ENCODE measurements at regions not wholly inside any gene's neighbourhood (a gene's known extent, or its start where the extent isn't known, plus 50 kb on each side); places are given as distances from the start of the nearest gene placed in this dataset.

DNA sequence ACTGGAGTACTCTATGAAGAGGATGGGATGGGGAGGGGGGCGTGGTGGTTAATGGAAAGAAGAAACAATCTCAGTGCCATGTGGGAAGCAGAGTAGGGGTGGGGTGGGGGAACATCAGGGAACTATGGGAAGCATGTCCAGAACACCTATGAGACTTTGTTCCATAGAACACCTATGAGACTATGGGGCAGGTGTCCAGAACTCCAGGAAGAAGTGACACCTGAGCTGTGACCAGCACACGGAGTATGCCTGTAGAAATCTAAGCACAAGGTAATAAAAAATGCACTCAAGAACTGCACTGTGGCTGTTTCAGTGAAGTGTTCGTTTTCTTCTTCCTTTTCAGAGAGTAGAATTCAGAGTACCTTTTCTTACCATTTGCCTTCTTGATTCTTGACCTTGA is 704.8 kb upstream of the TENM3 start:
- DNase-seq (ENCODE audit: extremely low spot score, unreplicated experiment) = no peak
- Mint-ChIP-seq H3K27me3 (ENCODE audit: unreplicated experiment) (peaks cover 27% of the 10 kb centered on the region), H3K36me3 (ENCODE audit: unreplicated experiment) (no peaks in the 10 kb centered on the region), H3K4me1 (ENCODE audit: unreplicated experiment) (no peaks in the 10 kb centered on the region), H3K4me3 (ENCODE audit: unreplicated experiment) (no peak overlapping the region), H3K27ac (ENCODE audit: unreplicated experiment) (no peak overlapping the region), H3K9me3 (ENCODE audit: unreplicated experiment) (no peaks in the 10 kb centered on the region)
- TF ChIP-seq CTCF (IDR thresholded peaks at IDR 0.05) = no peak

DNA sequence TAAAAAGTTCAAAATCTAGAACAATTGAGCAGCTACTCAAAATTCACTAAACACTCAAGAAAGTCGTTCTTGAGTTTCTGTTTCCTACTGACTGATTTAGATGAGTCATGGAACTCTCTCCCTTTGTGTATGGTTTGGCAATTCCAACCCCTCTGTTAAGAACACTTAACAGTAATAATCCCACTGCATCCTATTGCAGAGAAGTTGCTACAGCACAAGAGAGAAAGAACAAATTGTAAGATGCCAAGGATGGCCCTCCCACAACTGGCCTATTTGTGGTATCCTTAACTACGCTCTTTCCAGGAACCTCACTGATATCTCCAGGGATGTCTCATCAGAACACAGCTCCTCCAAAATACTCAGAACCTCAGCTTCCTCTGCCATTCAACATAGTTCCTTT is 701.8 kb upstream of the TENM3 start:
- Mint-ChIP-seq H3K36me3 (ENCODE audit: unreplicated experiment) (no peaks in the 10 kb centered on the region), H3K4me1 (ENCODE audit: unreplicated experiment) (no peaks in the 10 kb centered on the region), H3K27me3 (ENCODE audit: unreplicated experiment) (peaks cover 19% of the 10 kb centered on the region), H3K4me3 (ENCODE audit: unreplicated experiment) (no peak overlapping the region), H3K9me3 (ENCODE audit: unreplicated experiment) (no peaks in the 10 kb centered on the region), H3K27ac (ENCODE audit: unreplicated experiment) (no peak overlapping the region)
- TF ChIP-seq CTCF (IDR thresholded peaks at IDR 0.05) = no peak
- DNase-seq (ENCODE audit: extremely low spot score, unreplicated experiment) = no peak

DNA sequence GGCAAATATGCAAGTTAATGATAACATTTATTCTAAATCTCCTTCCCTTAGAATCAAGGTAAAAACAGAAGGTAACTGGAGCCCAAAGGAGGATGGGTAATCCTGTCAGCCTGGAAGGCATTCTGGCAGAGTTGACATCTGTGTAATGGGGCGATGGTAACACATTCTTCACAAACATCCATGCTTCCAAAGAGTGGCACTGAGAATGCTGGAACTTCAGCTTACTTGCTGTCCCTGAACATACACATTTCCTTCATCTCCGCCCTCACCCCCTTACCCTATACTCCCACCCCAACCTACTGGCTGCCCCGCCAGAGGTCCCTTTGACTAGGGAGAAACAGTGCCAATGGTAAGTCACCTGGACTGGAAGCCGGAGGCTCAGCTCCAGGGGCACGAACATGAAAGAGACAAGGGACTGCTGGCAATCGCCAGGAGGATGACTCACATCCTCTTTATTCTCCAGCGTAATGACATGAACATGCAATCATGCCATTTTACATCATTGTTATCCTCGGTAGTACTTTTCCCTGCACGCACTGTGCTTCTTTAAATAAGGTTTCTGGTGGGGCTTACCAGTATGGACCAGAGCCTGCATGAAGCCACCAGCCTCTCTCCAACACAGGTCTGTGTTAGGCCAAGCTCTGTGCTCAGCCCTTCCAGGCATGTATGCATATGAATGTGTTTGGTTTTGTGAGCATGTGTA is 694.2 kb upstream of the TENM3 start:
- no peak overlapping the region for H3K4me3 Mint-ChIP-seq (ENCODE audit: unreplicated experiment)
- H3K27me3 Mint-ChIP-seq (ENCODE audit: unreplicated experiment) = peaks cover 6% of the 10 kb centered on the region
- H3K9me3 Mint-ChIP-seq (ENCODE audit: unreplicated experiment) = no peaks in the 10 kb centered on the region
- no peaks in the 10 kb centered on the region for H3K36me3 Mint-ChIP-seq (ENCODE audit: unreplicated experiment)
- no peak for DNase-seq (ENCODE audit: extremely low spot score, unreplicated experiment)
- peak overlapping the region; percentile 67 for H3K27ac Mint-ChIP-seq (ENCODE audit: unreplicated experiment)
- no peak for TF ChIP-seq CTCF (IDR thresholded peaks at IDR 0.05)
- peaks cover 8% of the 10 kb centered on the region for H3K4me1 Mint-ChIP-seq (ENCODE audit: unreplicated experiment)

DNA sequence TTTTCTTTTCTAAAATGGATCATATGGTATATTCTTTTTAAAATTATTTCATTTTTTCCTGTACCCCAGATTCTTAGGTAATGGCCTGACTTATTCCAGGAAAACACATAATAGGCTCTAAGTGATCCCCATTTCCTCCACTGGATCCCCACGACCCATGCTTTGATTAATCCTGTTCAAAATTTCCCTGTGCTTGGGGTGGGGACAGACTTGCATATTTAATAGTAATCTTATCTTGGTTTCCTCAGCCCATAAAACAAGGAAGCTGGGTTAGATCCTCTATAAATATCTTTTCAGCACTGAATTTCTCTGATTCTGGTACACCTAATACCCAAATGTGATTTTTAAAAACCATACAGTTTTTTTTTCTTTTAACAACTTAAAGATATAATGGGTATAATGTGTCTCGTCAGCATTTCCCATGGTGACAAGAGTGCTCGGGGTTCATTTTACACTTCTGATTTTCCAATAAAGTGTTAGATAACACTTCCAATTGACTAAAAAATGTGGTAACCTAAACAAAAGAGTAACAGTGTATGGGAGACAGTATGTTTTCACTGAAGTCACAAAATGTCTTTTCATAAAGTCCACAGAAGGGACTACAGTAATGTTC is 693.5 kb upstream of the TENM3 start:
- Mint-ChIP-seq H3K27ac (ENCODE audit: unreplicated experiment) (no peak overlapping the region), H3K27me3 (ENCODE audit: unreplicated experiment) (peaks cover 6% of the 10 kb centered on the region), H3K4me3 (ENCODE audit: unreplicated experiment) (no peak overlapping the region), H3K36me3 (ENCODE audit: unreplicated experiment) (no peaks in the 10 kb centered on the region), H3K4me1 (ENCODE audit: unreplicated experiment) (peaks cover 8% of the 10 kb centered on the region), H3K9me3 (ENCODE audit: unreplicated experiment) (no peaks in the 10 kb centered on the region)
- no peak for TF ChIP-seq CTCF (IDR thresholded peaks at IDR 0.05)
- DNase-seq (ENCODE audit: extremely low spot score, unreplicated experiment) = no peak

DNA sequence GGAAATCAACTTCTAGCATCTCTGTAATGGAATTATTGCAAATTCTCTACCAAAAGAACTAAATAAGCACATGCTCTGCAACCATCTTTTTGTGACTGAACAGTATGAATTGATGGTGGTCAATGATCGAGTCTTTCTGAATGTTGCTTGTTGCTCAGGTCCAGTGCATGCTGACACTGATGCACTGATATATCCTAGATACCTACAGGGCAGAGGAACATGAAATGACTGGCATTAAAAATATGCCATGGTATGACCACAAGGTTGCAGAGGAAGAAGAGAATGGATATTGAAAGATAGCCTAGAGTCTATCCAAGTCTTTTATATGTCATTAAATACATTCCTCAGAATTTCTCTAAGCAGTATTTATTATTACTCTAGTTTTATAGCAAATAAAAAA is 692.8 kb upstream of the TENM3 start:
- peaks cover under 1% of the 10 kb centered on the region for H3K27me3 Mint-ChIP-seq (ENCODE audit: unreplicated experiment)
- no peak for DNase-seq (ENCODE audit: extremely low spot score, unreplicated experiment)
- H3K4me3 Mint-ChIP-seq (ENCODE audit: unreplicated experiment) = no peak overlapping the region
- peaks cover 8% of the 10 kb centered on the region for H3K4me1 Mint-ChIP-seq (ENCODE audit: unreplicated experiment)
- H3K27ac Mint-ChIP-seq (ENCODE audit: unreplicated experiment) = no peak overlapping the region
- no peak for TF ChIP-seq CTCF (IDR thresholded peaks at IDR 0.05)
- H3K9me3 Mint-ChIP-seq (ENCODE audit: unreplicated experiment) = no peaks in the 10 kb centered on the region
- no peaks in the 10 kb centered on the region for H3K36me3 Mint-ChIP-seq (ENCODE audit: unreplicated experiment)

All from osteocyte (in vitro differentiated cells).